H1 (cell line): ENCODE measurements at regions not wholly inside any gene's neighbourhood (a gene's known extent, or its start where the extent isn't known, plus 50 kb on each side); places are given as distances from the start of the nearest gene placed in this dataset.

Source experiments
- CTCF ChIA-PET: fragments of 300-600 bp; sonication (Branson Sonifier 250); formaldehyde crosslinking; loops from one replicate; lab custom pipeline; 2021; ENCODE audit not compliant: partially characterized antibody; lab: Charles Lee
- POLR2A ChIA-PET: fragments of 300-600 bp; sonication (Branson Sonifier 250); formaldehyde crosslinking; loops from one replicate; lab custom pipeline; 2021; ENCODE audit warnings: inconsistent platforms; ENCODE audit not compliant: partially characterized antibody; lab: Charles Lee
- DNase-seq, 2 experiments: peaks; one replicate each; pipeline versions ENCODE4 v3.0.0 to v3.0.0-alpha.2; 2010 to 2022; ENCODE audit warnings: low spot score in 2 of 2, low read depth in 1 of 2, mixed read lengths in 1 of 2
- FAIRE-seq: peaks from 2 replicates; lab custom pipeline; 2011; peaks lifted over from hg19 to GRCh38; lab: Jason Lieb, UNC
- H2AFZ ChIP-seq: 2 replicates; pipeline ENCODE4 v1.8.1; 2012; ENCODE audit warnings: low read length, inconsistent platforms
- H2AK5ac ChIP-seq: 2 replicates; pipeline ENCODE4 v1.6.1; 2013; ENCODE audit warnings: low read depth, low read length
- H2BK120ac ChIP-seq: replicated peaks from 2 replicates; pipeline ENCODE3; 2013; ENCODE audit warnings: low read depth, low read length, inconsistent platforms
- H2BK12ac ChIP-seq: 2 replicates; pipeline ENCODE4 v1.6.1; 2013; ENCODE audit warnings: low read depth, low read length
- H2BK15ac ChIP-seq: 2 replicates; pipeline ENCODE4 v1.6.1; 2013; ENCODE audit warnings: low read length
- H2BK20ac ChIP-seq: 2 replicates; pipeline ENCODE4 v1.6.1; 2013; ENCODE audit warnings: low read length
- H2BK5ac ChIP-seq: 2 replicates; pipeline ENCODE4 v1.6.1; 2013; ENCODE audit warnings: low read depth, low read length
- H3K14ac ChIP-seq: 2 replicates; pipeline ENCODE4 v1.6.1; 2013; ENCODE audit warnings: inconsistent platforms; ENCODE audit not compliant: insufficient read length
- H3K18ac ChIP-seq: 2 replicates; pipeline ENCODE4 v1.6.1; 2013; ENCODE audit warnings: low read length; ENCODE audit errors: extremely low read depth
- H3K23ac ChIP-seq: 2 replicates; pipeline ENCODE4 v1.6.1; 2013; ENCODE audit warnings: inconsistent platforms; ENCODE audit not compliant: insufficient read length
- H3K23me2 ChIP-seq: 2 replicates; pipeline ENCODE4 v1.6.1; 2013; ENCODE audit warnings: low read depth, low read length
- H3K27ac ChIP-seq: 2 replicates; pipeline ENCODE4 v1.6.1; 2011; ENCODE audit warnings: low read depth, low read length, inconsistent platforms
- H3K27me3 ChIP-seq, 4 experiments: replicated peaks in 1 of 4; 1 replicate in 1 of 4; 2 replicates in 3 of 4; pipeline versions ENCODE4 v1.6.1 to v1.8.1; 2011 to 2013; ENCODE audit warnings: low read length in 3 of 4, mild to moderate bottlenecking in 3 of 4, inconsistent platforms in 2 of 4, mixed read lengths in 2 of 4, moderate library complexity in 1 of 4; ENCODE audit not compliant: control insufficient read depth in 3 of 4, insufficient read depth in 3 of 4; ENCODE audit errors: extremely low read depth in 1 of 4
- H3K36me3 ChIP-seq, 4 experiments: 2 replicates each; pipeline versions ENCODE4 v1.6.1 to v1.8.1; 2011 to 2013; ENCODE audit warnings: mild to moderate bottlenecking in 4 of 4, low read length in 3 of 4, moderate library complexity in 2 of 4, control low read depth in 1 of 4, inconsistent platforms in 1 of 4; ENCODE audit not compliant: insufficient read depth in 4 of 4, control insufficient read depth in 2 of 4
- H3K4ac ChIP-seq: replicated peaks from 2 replicates; pipeline ENCODE3; 2013; ENCODE audit warnings: low read length, low read depth, mixed read lengths, inconsistent platforms; ENCODE audit not compliant: insufficient read length
- H3K4me1 ChIP-seq, 4 experiments: replicated peaks in 1 of 4; 1 replicate in 1 of 4; 2 replicates in 3 of 4; pipeline versions ENCODE4 v1.6.1 to v1.8.1; 2011 to 2013; ENCODE audit warnings: low read length in 3 of 4, inconsistent platforms in 2 of 4, mixed read lengths in 1 of 4; ENCODE audit not compliant: insufficient read depth in 4 of 4, control insufficient read depth in 3 of 4
- H3K4me2 ChIP-seq, 2 experiments: 2 replicates each; pipeline versions ENCODE4 v1.6.1 to v1.8.1; 2011 to 2013; ENCODE audit warnings: low read depth in 2 of 2, low read length in 2 of 2, control low read depth in 1 of 2, inconsistent platforms in 1 of 2, mild to moderate bottlenecking in 1 of 2; ENCODE audit not compliant: insufficient read depth in 1 of 2
- H3K4me3 ChIP-seq, 4 experiments: fragments of 200-600, 300-600 bp in 1 of 4; sonication (generic), shearing (Covaris generic), sonication (Bioruptor Twin) in 1 of 4; 2 replicates each; pipeline versions ENCODE4 v1.5.1 to v1.8.1; 2011 to 2016; ENCODE audit warnings: low read length in 4 of 4, low read depth in 3 of 4, control low read depth in 2 of 4, inconsistent platforms in 2 of 4, mild to moderate bottlenecking in 2 of 4, mixed read lengths in 1 of 4, moderate library complexity in 1 of 4; ENCODE audit not compliant: insufficient read depth in 2 of 4; ENCODE audit errors: extremely low read depth in 1 of 4
- H3K56ac ChIP-seq: replicated peaks from 2 replicates; pipeline ENCODE3; 2013; ENCODE audit warnings: low read depth, mild to moderate bottlenecking, mixed read lengths, low read length, inconsistent platforms; ENCODE audit not compliant: insufficient read length
- H3K79me1 ChIP-seq: 2 replicates; pipeline ENCODE4 v1.6.1; 2013; ENCODE audit warnings: low read depth, low read length, control low read depth
- H3K79me2 ChIP-seq, 2 experiments: 2 replicates each; pipeline versions ENCODE4 v1.6.1 to v1.8.1; 2012 to 2013; ENCODE audit warnings: low read length in 2 of 2, mild to moderate bottlenecking in 2 of 2, inconsistent platforms in 1 of 2; ENCODE audit not compliant: insufficient read depth in 2 of 2, control insufficient read depth in 1 of 2
- H3K9ac ChIP-seq, 4 experiments: replicated peaks in 1 of 4; 1 replicate in 1 of 4; 2 replicates in 3 of 4; pipeline versions ENCODE4 v1.6.1 to v1.8.1; 2011 to 2013; ENCODE audit warnings: low read depth in 3 of 4, low read length in 3 of 4, control low read depth in 2 of 4, mild to moderate bottlenecking in 2 of 4, moderate library complexity in 2 of 4, inconsistent platforms in 1 of 4; ENCODE audit errors: extremely low read depth in 1 of 4
- H3K9me3 ChIP-seq, 2 experiments: 2 replicates each; pipeline versions ENCODE4 v1.6.1 to v1.8.1; 2012 to 2013; ENCODE audit warnings: mild to moderate bottlenecking in 2 of 2, moderate library complexity in 2 of 2, control low read depth in 1 of 2, inconsistent platforms in 1 of 2, low read depth in 1 of 2, low read length in 1 of 2, mixed read lengths in 1 of 2; ENCODE audit not compliant: insufficient read depth in 2 of 2
- H4K20me1 ChIP-seq, 2 experiments: replicated peaks in 1 of 2; 2 replicates each; pipeline versions ENCODE3 to v1.8.1; 2011 to 2013; ENCODE audit warnings: inconsistent platforms in 2 of 2, low read length in 2 of 2, mild to moderate bottlenecking in 1 of 2; ENCODE audit not compliant: insufficient read depth in 2 of 2, control insufficient read depth in 1 of 2
- H4K5ac ChIP-seq: 2 replicates; pipeline ENCODE4 v1.6.1; 2013; ENCODE audit warnings: low read length, low read depth, mixed read lengths, inconsistent platforms; ENCODE audit not compliant: insufficient read length
- H4K8ac ChIP-seq: 2 replicates; pipeline ENCODE4 v1.8.0; 2013; ENCODE audit warnings: mild to moderate bottlenecking, moderate library complexity, low read length, inconsistent platforms; ENCODE audit not compliant: insufficient read depth; ENCODE audit errors: extremely low read depth
- H4K91ac ChIP-seq: replicated peaks from 2 replicates; pipeline ENCODE3; 2013; ENCODE audit warnings: low read length, mixed read lengths, inconsistent platforms; ENCODE audit not compliant: insufficient read length
- ASH2L ChIP-seq: fragments of 200-600, 300-600 bp; sonication (generic); IDR thresholded peaks from one replicate; pipeline ENCODE4 v1.7.1; 2017; ENCODE audit warnings: low read length
- E2F6 ChIP-seq: IDR thresholded peaks from 2 replicates; pipeline ENCODE4 v1.6.1; 2012; ENCODE audit warnings: inconsistent platforms
- KDM1A ChIP-seq: fragments of 200-600, 300-600 bp; sonication (generic); IDR thresholded peaks from 2 replicates; pipeline ENCODE4 v1.7.1; 2016; ENCODE audit warnings: mild to moderate bottlenecking, low read length, borderline replicate concordance
- NANOG ChIP-seq: IDR thresholded peaks from 2 replicates; pipeline ENCODE4 v1.6.1; 2011; ENCODE audit warnings: low read length, low read depth, mild to moderate bottlenecking, inconsistent platforms; ENCODE audit not compliant: insufficient read depth, poor library complexity, severe bottlenecking
- RBBP5 ChIP-seq: IDR thresholded peaks from 2 replicates; pipeline ENCODE4 v1.7.1; 2012; ENCODE audit warnings: low read depth, mild to moderate bottlenecking, inconsistent platforms, low read length, moderate library complexity, borderline replicate concordance
- SIX5 ChIP-seq: IDR thresholded peaks from 2 replicates; pipeline ENCODE4 v1.6.1; 2011; ENCODE audit warnings: mild to moderate bottlenecking, low read depth, low read length
- ZNF274 ChIP-seq: IDR thresholded peaks from 2 replicates; pipeline ENCODE4 v1.7.0; 2012; ENCODE audit warnings: low read length, borderline replicate concordance; ENCODE audit errors: extremely low read depth
- WGBS, 2 experiments: shearing (Covaris generic) in 1 of 2; methylation state at CpG; one replicate each; pipeline versions ENCODE4 v1.1.6 to v1.1.7; 2013 to 2015; ENCODE audit warnings: low lambda C conversion rate in 2 of 2, mixed read lengths in 2 of 2, inconsistent platforms in 1 of 2, low coverage in 1 of 2, missing lambda C conversion rate in 1 of 2; ENCODE audit not compliant: insufficient replicate concordance in 2 of 2, insufficient coverage in 1 of 2, insufficient read length in 1 of 2; ENCODE audit errors: extremely low coverage in 1 of 2, missing lambda C conversion rate in 1 of 2; 5-methylcytosine and 5-hydroxymethylcytosine counted together
- TF ChIP-seq, protein P1 (sequence below): IDR thresholded peaks from 2 replicates; pipeline ENCODE4 v1.6.1; 2011; ENCODE audit warnings: low read length, improper control_type of control experiment

- H3K18ac ChIP-seq, result no peak overlapping the region
- no peak overlapping the region for H2BK20ac ChIP-seq
- 21% methylated on average over 6 of the region's 6 CpGs; no CpG with 5 or more reads in 1 of the 2 experiments for WGBS, 2 experiments
- no peak overlapping the region for H2BK120ac ChIP-seq
- ChIA-PET POLR2A (interaction anchor here (1.3 kb wide), 1 partner anchor 187 kb away, joined by 4 read pairs; no protein-coding TSS in a partner anchor), CTCF (interaction anchor here (0.7 to 5.0 kb wide), 61 partner anchors 9 to 459 kb away, joined by 3 to 44 read pairs (median 5); partner anchors contain the start of gene OLIG2)
- no peaks in the 10 kb centered on the region for H3K9me3 ChIP-seq
- H2BK5ac ChIP-seq, result no peak overlapping the region
- H2AK5ac ChIP-seq, result no peak overlapping the region
- H3K4me3 ChIP-seq, result peak overlapping the region in 2 of 4 experiments; percentile 17 to 42; a peak in 3 of 8 replicates
- H3K23me2 ChIP-seq, result no peaks in the 10 kb centered on the region
- no peak overlapping the region for H4K91ac ChIP-seq
- H4K20me1 ChIP-seq, result no peaks in the 10 kb centered on the region
- TF ChIP-seq SIX5, result no peak
- no peak for TF ChIP-seq ASH2L
- no peak for TF ChIP-seq ZNF274
- no peak for TF ChIP-seq RBBP5
- TF ChIP-seq KDM1A, result no peak
- TF ChIP-seq NANOG, result no peak
- no peak for TF ChIP-seq E2F6
- TF ChIP-seq, protein P1, sequence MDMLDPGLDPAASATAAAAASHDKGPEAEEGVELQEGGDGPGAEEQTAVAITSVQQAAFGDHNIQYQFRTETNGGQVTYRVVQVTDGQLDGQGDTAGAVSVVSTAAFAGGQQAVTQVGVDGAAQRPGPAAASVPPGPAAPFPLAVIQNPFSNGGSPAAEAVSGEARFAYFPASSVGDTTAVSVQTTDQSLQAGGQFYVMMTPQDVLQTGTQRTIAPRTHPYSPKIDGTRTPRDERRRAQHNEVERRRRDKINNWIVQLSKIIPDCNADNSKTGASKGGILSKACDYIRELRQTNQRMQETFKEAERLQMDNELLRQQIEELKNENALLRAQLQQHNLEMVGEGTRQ, result no peak
- H3K36me3 ChIP-seq, result no peaks in the 10 kb centered on the region
- no peaks in the 10 kb centered on the region for H3K79me2 ChIP-seq
- no peaks in the 10 kb centered on the region for H3K79me1 ChIP-seq
- H3K56ac ChIP-seq, result no peak overlapping the region
- H3K27me3 ChIP-seq, result peaks cover 0 to 6% (median 1%) of the 10 kb centered on the region in 4 experiments; a peak in 3 of 7 replicates
- H2AFZ ChIP-seq, result no peak overlapping the region
- H2BK12ac ChIP-seq, result no peak overlapping the region
- H3K9ac ChIP-seq, result no peak overlapping the region
- no peak overlapping the region for H3K23ac ChIP-seq
- no peak overlapping the region for H3K4ac ChIP-seq
- H4K8ac ChIP-seq, result no peak overlapping the region
- peaks cover 7 to 17% (median 10%) of the 10 kb centered on the region in 4 experiments; a peak in 6 of 7 replicates for H3K4me1 ChIP-seq
- H3K14ac ChIP-seq, result no peak overlapping the region
- no peak overlapping the region for H4K5ac ChIP-seq
- no peak overlapping the region for H2BK15ac ChIP-seq
- DNase-seq, result no peak
- H3K4me2 ChIP-seq, result peak overlapping the region; percentile 18 to 64
- H3K27ac ChIP-seq, result no peak overlapping the region
- peak; percentile 7 for FAIRE-seq
Measured at GRCh38 chr21:33127868-33128242, 57.9 kb downstream of the OLIG1 start.
